Activated T-cell treated with anti-CD3 and anti-CD28 coated beads, Interleukin-2, amount 50 U/mL, for 72 hours (primary cell): ENCODE measurements at regions not wholly inside any gene's neighbourhood (a gene's known extent, or its start where the extent isn't known, plus 50 kb on each side); places are given as distances from the start of the nearest gene placed in this dataset.

ENCODE experiments used
- ATAC-seq, 2 donors: fragments of 150-1000 bp; cut with Tn5 transposase; replicated peaks in 1 of 2; 2 replicates each; pipeline ENCODE4 v1.10.0; 2021; ENCODE audit warnings: moderate library complexity in 2 of 2, mild to moderate bottlenecking in 1 of 2
- DNase-seq, 2 donors: peaks; one replicate each; pipeline ENCODE4 v3.0.0; 2021 to 2022; ENCODE audit warnings: mixed read lengths in 1 of 2
- H3K27ac Mint-ChIP-seq: one replicate; pipeline ENCODE4 v1.8.0; 2022; ENCODE audit warnings: mild to moderate bottlenecking, moderate library complexity, mixed read lengths
- H3K27me3 Mint-ChIP-seq: one replicate; pipeline ENCODE4 v1.8.0; 2022; ENCODE audit warnings: low read depth, mixed read lengths
- H3K36me3 Mint-ChIP-seq, 2 donors: one replicate each; pipeline ENCODE4 v1.8.0; 2022; ENCODE audit warnings: mixed read lengths in 2 of 2, mild to moderate bottlenecking in 1 of 2; ENCODE audit not compliant: insufficient read depth in 2 of 2
- H3K4me1 Mint-ChIP-seq: one replicate; pipeline ENCODE4 v1.8.0; 2022; ENCODE audit warnings: low read depth, mixed read lengths
- H3K4me3 Mint-ChIP-seq, 2 donors: one replicate each; pipeline ENCODE4 v1.8.0; 2022; ENCODE audit warnings: mild to moderate bottlenecking in 2 of 2, mixed read lengths in 2 of 2, moderate library complexity in 2 of 2
- H3K9me3 Mint-ChIP-seq, 2 donors: one replicate each; pipeline ENCODE4 v1.8.0; 2022; ENCODE audit warnings: mixed read lengths in 2 of 2

DNA sequence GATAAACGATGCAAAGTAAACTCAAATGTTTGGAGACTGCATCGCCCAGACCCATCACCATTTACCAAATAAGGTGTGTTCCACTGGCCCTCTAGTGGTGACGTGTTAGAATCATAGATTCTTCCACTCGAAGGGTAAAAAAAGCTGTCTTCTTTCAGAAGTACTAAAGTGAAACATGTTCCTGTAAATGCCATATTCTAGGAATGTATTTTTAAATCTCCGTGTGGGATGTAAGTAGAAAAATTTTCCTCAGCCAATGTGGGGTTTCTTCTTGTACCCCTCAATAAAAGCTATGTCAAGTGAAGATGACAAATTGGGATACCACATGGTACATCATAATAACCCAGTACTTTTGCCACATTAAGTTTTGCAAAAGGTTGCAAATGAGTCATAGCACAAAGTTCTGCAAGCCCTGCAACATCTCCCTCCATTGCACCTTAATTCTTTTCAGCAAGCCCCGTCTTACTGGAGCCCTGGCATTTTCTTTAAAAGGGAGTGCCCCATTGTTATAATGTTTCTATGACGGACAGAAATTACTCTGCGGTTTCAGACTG lies 100.8 kb downstream of the CCER1 start:
- Mint-ChIP-seq H3K27ac (no peak overlapping the region), H3K4me1 (no peaks in the 10 kb centered on the region), H3K9me3 (no peaks in the 10 kb centered on the region), H3K36me3 (no peaks in the 10 kb centered on the region), H3K27me3 (peaks cover 4% of the 10 kb centered on the region), H3K4me3 (no peak overlapping the region)
- ATAC-seq = peak; percentile 41 to 50
- peak; percentile 3 to 7 for DNase-seq

DNA sequence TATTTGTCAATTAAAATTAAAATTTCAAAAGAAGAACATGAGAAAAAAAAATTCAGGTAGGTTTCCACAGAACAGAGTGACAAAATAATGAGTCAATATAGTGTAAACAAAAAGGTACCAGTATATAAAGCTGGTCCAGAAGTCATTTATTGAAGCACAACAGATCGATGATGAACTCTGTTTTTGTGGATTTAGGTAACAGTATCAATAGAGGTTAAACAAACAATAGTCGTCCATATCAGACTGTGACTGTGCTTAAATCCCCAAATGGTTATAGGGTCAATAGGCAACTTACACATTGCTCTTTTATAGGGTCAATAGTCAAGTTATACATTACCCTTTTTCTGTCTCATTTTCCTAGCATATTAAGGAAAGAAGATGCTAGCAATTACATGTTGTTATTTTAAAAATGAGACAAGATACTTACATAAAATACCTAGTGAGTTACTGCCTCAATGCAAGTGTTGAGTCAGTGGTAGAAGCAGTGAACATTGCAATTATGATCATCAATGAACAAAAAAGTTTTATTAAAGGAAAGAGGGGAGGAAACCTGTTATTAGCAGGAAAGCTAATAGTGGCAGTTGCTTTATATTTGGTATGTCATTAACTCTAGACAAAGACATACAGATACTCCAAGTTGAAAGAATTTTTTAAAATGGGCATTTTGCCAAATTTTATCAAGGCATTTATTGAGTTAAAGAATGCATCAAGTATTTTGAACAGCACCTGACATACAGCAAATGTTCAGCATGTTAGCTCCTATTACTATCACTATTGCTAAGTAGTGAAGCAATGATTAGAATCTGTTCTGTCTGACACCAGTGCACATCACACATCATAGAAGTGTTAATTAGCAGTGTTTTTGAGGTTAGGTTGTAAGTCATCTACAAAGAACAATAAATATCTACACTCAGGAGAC lies 102.9 kb downstream of the CCER1 start:
- ATAC-seq (no peak), DNase-seq (no peak)
- Mint-ChIP-seq H3K4me3 (no peak overlapping the region), H3K27me3 (peaks cover 9% of the 10 kb centered on the region), H3K36me3 (no peaks in the 10 kb centered on the region), H3K9me3 (no peaks in the 10 kb centered on the region), H3K27ac (no peak overlapping the region), H3K4me1 (no peaks in the 10 kb centered on the region)

DNA sequence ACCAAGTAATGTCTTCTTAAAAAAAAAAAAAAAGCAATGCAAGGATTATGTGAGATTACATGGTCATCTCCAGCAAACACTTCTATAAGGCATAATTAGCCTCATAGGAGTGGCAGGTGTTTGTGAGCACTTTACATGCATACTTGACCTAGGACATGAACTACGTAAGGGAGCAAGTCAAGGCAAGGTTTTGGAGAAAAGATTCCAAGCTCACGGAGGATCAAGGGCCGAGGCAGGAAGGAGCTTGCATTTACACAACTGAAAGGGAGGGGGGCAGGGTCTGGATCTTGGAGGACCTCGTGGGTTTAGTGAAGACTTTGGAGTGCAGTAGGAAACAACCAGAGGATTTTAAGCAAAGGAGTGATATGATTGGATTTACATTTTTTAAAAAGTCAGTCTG lies 112.5 kb downstream of the CCER1 start:
- Mint-ChIP-seq H3K36me3 (no peaks in the 10 kb centered on the region), H3K27ac (no peak overlapping the region), H3K4me1 (no peaks in the 10 kb centered on the region), H3K27me3 (peaks cover 2% of the 10 kb centered on the region), H3K9me3 (no peaks in the 10 kb centered on the region), H3K4me3 (no peak overlapping the region)
- ATAC-seq = no peak
- no peak for DNase-seq

- no peaks in the 10 kb centered on the region for H3K9me3 Mint-ChIP-seq
- no peak for ATAC-seq
- DNase-seq = no peak
- H3K27me3 Mint-ChIP-seq = no peaks in the 10 kb centered on the region
- H3K4me3 Mint-ChIP-seq = no peak overlapping the region
- H3K36me3 Mint-ChIP-seq = no peaks in the 10 kb centered on the region
- no peaks in the 10 kb centered on the region for H3K4me1 Mint-ChIP-seq
- H3K27ac Mint-ChIP-seq = no peak overlapping the region
Observed at GRCh38 chr12:90841336-90841735, 113.6 kb downstream of the CCER1 start.

- no peak overlapping the region for H3K4me3 Mint-ChIP-seq
- H3K4me1 Mint-ChIP-seq = no peaks in the 10 kb centered on the region
- ATAC-seq (no peak), DNase-seq (no peak)
- H3K9me3 Mint-ChIP-seq = no peaks in the 10 kb centered on the region
- no peaks in the 10 kb centered on the region for H3K27me3 Mint-ChIP-seq
- H3K27ac Mint-ChIP-seq = no peak overlapping the region
- no peaks in the 10 kb centered on the region for H3K36me3 Mint-ChIP-seq
Observed at GRCh38 chr12:90839346-90839745, 115.6 kb downstream of the CCER1 start.

GRCh38 chr12:90836689-90837088 lies 118.3 kb downstream of the CCER1 start:
- H3K27me3 Mint-ChIP-seq = peaks cover 10% of the 10 kb centered on the region
- no peaks in the 10 kb centered on the region for H3K4me1 Mint-ChIP-seq
- no peak overlapping the region for H3K27ac Mint-ChIP-seq
- ATAC-seq = no peak
- no peak for DNase-seq
- no peak overlapping the region for H3K4me3 Mint-ChIP-seq
- no peaks in the 10 kb centered on the region for H3K9me3 Mint-ChIP-seq
- H3K36me3 Mint-ChIP-seq = no peaks in the 10 kb centered on the region

- no peaks in the 10 kb centered on the region for H3K36me3 Mint-ChIP-seq
- no peak for ATAC-seq
Observed at GRCh38 chr12:90833228-90833627, 121.7 kb downstream of the CCER1 start.

GRCh38 chr12:90832427-90832826 lies 122.5 kb downstream of the CCER1 start:
- peaks cover 12% of the 10 kb centered on the region for H3K27me3 Mint-ChIP-seq
- no peak overlapping the region for H3K4me3 Mint-ChIP-seq
- no peak for ATAC-seq
- no peak for DNase-seq
- no peak overlapping the region for H3K27ac Mint-ChIP-seq
- H3K9me3 Mint-ChIP-seq = no peaks in the 10 kb centered on the region
- no peaks in the 10 kb centered on the region for H3K4me1 Mint-ChIP-seq
- no peaks in the 10 kb centered on the region for H3K36me3 Mint-ChIP-seq

More at GRCh38 chr12:90833228-90833627, 121.7 kb downstream of the CCER1 start:
- Mint-ChIP-seq H3K4me1 (no peaks in the 10 kb centered on the region), H3K27ac (no peak overlapping the region), H3K4me3 (no peak overlapping the region), H3K27me3 (peaks cover 12% of the 10 kb centered on the region), H3K9me3 (no peaks in the 10 kb centered on the region)
- DNase-seq = no peak

DNA sequence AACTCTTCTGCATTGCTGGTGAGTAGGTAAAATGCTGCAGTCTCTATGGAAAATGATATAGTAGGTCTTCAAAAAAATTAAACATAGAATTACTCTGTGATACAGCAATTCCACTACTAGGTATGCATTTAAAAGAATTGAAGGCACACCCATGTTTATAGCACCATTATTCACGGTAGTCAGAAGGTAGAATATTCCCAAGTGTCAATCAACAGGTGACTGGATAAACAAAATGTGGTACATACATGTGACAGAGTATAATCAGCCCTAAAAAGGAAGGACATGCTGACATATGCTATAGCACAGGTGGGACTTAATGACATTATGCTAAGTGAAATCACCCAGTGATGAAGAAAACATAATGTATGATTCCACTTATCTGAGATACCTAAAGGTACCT lies 123.3 kb downstream of the CCER1 start:
- Mint-ChIP-seq H3K36me3 (no peaks in the 10 kb centered on the region), H3K27me3 (peaks cover 12% of the 10 kb centered on the region), H3K4me3 (no peak overlapping the region), H3K4me1 (no peaks in the 10 kb centered on the region), H3K27ac (peak overlapping the region; percentile 21), H3K9me3 (no peaks in the 10 kb centered on the region)
- DNase-seq (no peak), ATAC-seq (no peak)

GRCh38 chr12:90829044-90829443 lies 125.9 kb downstream of the CCER1 start:
- ATAC-seq = no peak
- Mint-ChIP-seq H3K27me3 (peaks cover 12% of the 10 kb centered on the region), H3K4me1 (no peaks in the 10 kb centered on the region), H3K36me3 (no peaks in the 10 kb centered on the region), H3K4me3 (no peak overlapping the region), H3K9me3 (no peaks in the 10 kb centered on the region), H3K27ac (no peak overlapping the region)
- no peak for DNase-seq

- H3K27ac Mint-ChIP-seq = no peak overlapping the region
- no peaks in the 10 kb centered on the region for H3K4me1 Mint-ChIP-seq
- no peaks in the 10 kb centered on the region for H3K36me3 Mint-ChIP-seq
- ATAC-seq (no peak), DNase-seq (no peak)
- peaks cover 12% of the 10 kb centered on the region for H3K27me3 Mint-ChIP-seq
- no peaks in the 10 kb centered on the region for H3K9me3 Mint-ChIP-seq
- H3K4me3 Mint-ChIP-seq = no peak overlapping the region
Observed at GRCh38 chr12:90828621-90829020, 126.4 kb downstream of the CCER1 start.

DNA sequence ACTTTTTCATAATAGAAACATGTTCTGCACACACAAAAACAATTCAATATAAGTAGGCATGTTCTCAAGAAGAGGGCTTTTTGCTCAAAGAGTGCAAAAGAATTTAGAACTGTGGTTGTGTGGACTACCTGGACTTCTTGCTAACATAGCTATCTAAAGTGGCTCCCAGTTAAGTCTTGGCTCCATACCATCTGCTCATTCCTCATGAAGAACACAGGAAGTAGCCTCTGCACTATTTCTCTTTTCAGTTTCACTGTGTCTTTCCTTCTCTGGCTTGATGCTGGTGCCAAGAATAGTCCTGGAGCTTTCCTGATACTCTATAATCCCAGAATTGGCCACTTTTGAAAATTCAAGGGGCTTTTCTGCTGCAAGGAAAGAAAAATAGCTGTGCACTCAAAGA lies 127.4 kb downstream of the CCER1 start:
- peaks cover 11% of the 10 kb centered on the region for H3K27me3 Mint-ChIP-seq
- H3K36me3 Mint-ChIP-seq = no peaks in the 10 kb centered on the region
- H3K9me3 Mint-ChIP-seq = no peaks in the 10 kb centered on the region
- H3K4me1 Mint-ChIP-seq = no peaks in the 10 kb centered on the region
- H3K27ac Mint-ChIP-seq = no peak overlapping the region
- H3K4me3 Mint-ChIP-seq = no peak overlapping the region
- DNase-seq (no peak), ATAC-seq (no peak)

GRCh38 chr12:90826036-90826435 lies 128.9 kb downstream of the CCER1 start:
- H3K27me3 Mint-ChIP-seq = no peaks in the 10 kb centered on the region
- H3K27ac Mint-ChIP-seq = no peak overlapping the region
- H3K9me3 Mint-ChIP-seq = no peaks in the 10 kb centered on the region
- no peaks in the 10 kb centered on the region for H3K4me1 Mint-ChIP-seq
- no peak overlapping the region for H3K4me3 Mint-ChIP-seq
- DNase-seq (no peak), ATAC-seq (no peak)
- H3K36me3 Mint-ChIP-seq = no peaks in the 10 kb centered on the region

DNA sequence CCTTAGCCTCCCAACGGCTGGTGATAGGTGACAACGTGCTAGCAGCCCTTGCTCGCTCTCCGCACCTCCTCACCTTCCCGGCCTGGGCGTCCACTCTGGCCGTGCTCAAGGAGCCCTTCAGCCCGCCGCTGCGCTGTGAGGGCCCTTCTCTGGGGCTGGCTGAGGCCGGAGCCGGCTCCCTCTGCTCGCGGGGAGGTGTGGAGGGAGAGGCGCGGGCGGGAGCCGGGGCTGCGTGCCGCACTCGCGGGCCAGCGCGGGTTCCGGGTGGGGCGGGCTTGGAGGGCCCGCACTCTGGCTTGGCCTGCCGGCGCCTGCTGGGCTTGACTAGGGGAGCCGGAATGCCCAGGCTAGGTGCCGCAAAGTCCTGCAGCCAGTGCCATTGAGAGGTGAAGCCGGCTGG lies 131.1 kb downstream of the CCER1 start:
- Mint-ChIP-seq H3K36me3 (no peaks in the 10 kb centered on the region), H3K27ac (no peak overlapping the region), H3K4me3 (no peak overlapping the region), H3K27me3 (no peaks in the 10 kb centered on the region), H3K4me1 (no peaks in the 10 kb centered on the region), H3K9me3 (no peaks in the 10 kb centered on the region)
- ATAC-seq (no peak), DNase-seq (no peak)
